Posterior cingulate gyrus (tissue), 11 donors: ENCODE measurements at regions not wholly inside any gene's neighbourhood (a gene's known extent, or its start where the extent isn't known, plus 50 kb on each side); places are given as distances from the start of the nearest gene placed in this dataset.

Experiments
- DNase-seq, 10 donors: peaks; one replicate each; pipeline versions ENCODE4 v3.0.0 to v3.0.0-alpha.2; 2020 to 2021; ENCODE audit warnings: mixed read lengths in 3 of 10
- intact Hi-C: fragments of 100-400 bp; cut with DNase I; formaldehyde crosslinking; loops from one replicate; pipeline ENCODE4 v1.15.1; 2023

- no peak for DNase-seq
- intact Hi-C loops, result no loop called here
Observed at GRCh38 chr1:96309783-96310182, 411.8 kb upstream of the PTBP2 start.

- DNase-seq, result no peak
- intact Hi-C loops, result no loop called here
Observed at GRCh38 chr1:96313216-96313615, 408.4 kb upstream of the PTBP2 start.

GRCh38 chr1:96329121-96329520, 392.5 kb upstream of the PTBP2 start:
- intact Hi-C loops, result no loop called here
- no peak for DNase-seq

GRCh38 chr1:96331596-96331995, 390.0 kb upstream of the PTBP2 start:
- DNase-seq, result no peak
- intact Hi-C loops, result no loop called here

- intact Hi-C loops, result no loop called here
- no peak for DNase-seq
Observed at GRCh38 chr1:96333522-96334235, 387.9 kb upstream of the PTBP2 start.

- no peak for DNase-seq
- intact Hi-C loops, result no loop called here
Observed at GRCh38 chr1:96334236-96334557, 387.4 kb upstream of the PTBP2 start.

GRCh38 chr1:96338622-96339021, 383.0 kb upstream of the PTBP2 start:
- DNase-seq, result no peak
- intact Hi-C loops, result no loop called here

GRCh38 chr1:96340686-96341085, 380.9 kb upstream of the PTBP2 start:
- no peak for DNase-seq
- intact Hi-C loops, result no loop called here

GRCh38 chr1:96346719-96347118, 374.9 kb upstream of the PTBP2 start:
- intact Hi-C loops, result no loop called here
- DNase-seq, result no peak

GRCh38 chr1:96349896-96350295, 371.7 kb upstream of the PTBP2 start:
- intact Hi-C loops, result no loop called here
- DNase-seq, result no peak

GRCh38 chr1:96352733-96353132, 368.9 kb upstream of the PTBP2 start:
- intact Hi-C loops, result no loop called here
- DNase-seq, result peak in 2 of 10 donors; percentile 57 to 58

- DNase-seq, result no peak
- intact Hi-C loops, result no loop called here
Observed at GRCh38 chr1:96355521-96355920, 366.1 kb upstream of the PTBP2 start.

- intact Hi-C loops, result no loop called here
- DNase-seq, result no peak
Observed at GRCh38 chr1:96355961-96356360, 365.6 kb upstream of the PTBP2 start.

- no peak for DNase-seq
- intact Hi-C loops, result no loop called here
Observed at GRCh38 chr1:96357141-96357765, 364.3 kb upstream of the PTBP2 start.

GRCh38 chr1:96358057-96358456, 363.5 kb upstream of the PTBP2 start:
- intact Hi-C loops, result no loop called here
- DNase-seq, result no peak

GRCh38 chr1:96360036-96360795, 361.4 kb upstream of the PTBP2 start:
- DNase-seq, result no peak
- intact Hi-C loops, result no loop called here

- DNase-seq, result no peak
- intact Hi-C loops, result no loop called here
Observed at GRCh38 chr1:96361271-96361856, 360.2 kb upstream of the PTBP2 start.

GRCh38 chr1:96361961-96362360, 359.6 kb upstream of the PTBP2 start:
- intact Hi-C loops, result no loop called here
- no peak for DNase-seq

- DNase-seq, result no peak
- intact Hi-C loops, result no loop called here
Observed at GRCh38 chr1:96362623-96363022, 359.0 kb upstream of the PTBP2 start.

- DNase-seq, result no peak
- intact Hi-C loops, result no loop called here
Observed at GRCh38 chr1:96363826-96364225, 357.8 kb upstream of the PTBP2 start.

GRCh38 chr1:96364576-96364975, 357.0 kb upstream of the PTBP2 start:
- intact Hi-C loops, result no loop called here
- DNase-seq, result no peak

GRCh38 chr1:96365076-96365475, 356.5 kb upstream of the PTBP2 start:
- intact Hi-C loops, result no loop called here
- no peak for DNase-seq
